Mucosa of rectum (tissue), 2 donors: ENCODE measurements at regions not wholly inside any gene's neighbourhood (a gene's known extent, or its start where the extent isn't known, plus 50 kb on each side); places are given as distances from the start of the nearest gene placed in this dataset.
"Not testable (repeated sequence)": the region's sequence is repeated elsewhere in the genome, so short reads cannot be mapped to it uniquely, and the experiment has no call there.

Source experiments
- H3K27ac ChIP-seq, 2 donors: one replicate each; pipeline ENCODE4 v1.7.0; 2013; ENCODE audit warnings: inconsistent platforms in 2 of 2, low read depth in 2 of 2, low read length in 2 of 2
- H3K27me3 ChIP-seq, 2 donors: one replicate each; pipeline ENCODE4 v1.7.0; 2013; ENCODE audit warnings: low read length in 2 of 2; ENCODE audit not compliant: control insufficient read depth in 2 of 2, insufficient read depth in 2 of 2
- H3K36me3 ChIP-seq, 2 donors: one replicate each; pipeline ENCODE4 v1.7.0; 2013; ENCODE audit warnings: low read length in 2 of 2; ENCODE audit not compliant: control insufficient read depth in 2 of 2, insufficient read depth in 2 of 2
- H3K4me1 ChIP-seq, 2 donors: one replicate each; pipeline ENCODE4 v1.7.0; 2013; ENCODE audit warnings: low read length in 2 of 2, mild to moderate bottlenecking in 1 of 2; ENCODE audit not compliant: control insufficient read depth in 2 of 2, insufficient read depth in 2 of 2
- H3K4me3 ChIP-seq, 2 donors: one replicate each; pipeline ENCODE4 v1.7.0; 2013; ENCODE audit warnings: low read length in 2 of 2
- H3K9ac ChIP-seq, 2 donors: one replicate each; pipeline ENCODE4 v1.7.0; 2013; ENCODE audit warnings: low read length in 2 of 2, low read depth in 1 of 2, mild to moderate bottlenecking in 1 of 2
- H3K9me3 ChIP-seq, 2 donors: one replicate each; pipeline ENCODE4 v1.7.0; 2013; ENCODE audit warnings: low read length in 2 of 2; ENCODE audit not compliant: control insufficient read depth in 2 of 2
- donor health status: healthy.
- donor health status: Normal muscosa, but diverticular disease.

- not testable (repeated sequence) for H3K4me3 ChIP-seq, H3K9ac ChIP-seq, H3K9me3 ChIP-seq, H3K27me3 ChIP-seq, H3K27ac ChIP-seq, H3K4me1 ChIP-seq, H3K36me3 ChIP-seq
Measured at GRCh38 chr1:222470252-222470805, 77.6 kb downstream of the HHIPL2 start.

GRCh38 chr1:222466150-222466865, 81.6 kb downstream of the HHIPL2 start:
- Histone ChIP-seq H3K36me3 (no peaks in the 10 kb centered on the region), H3K4me1 (no peaks in the 10 kb centered on the region), H3K27me3 (no peaks in the 10 kb centered on the region), H3K9me3 (no peaks in the 10 kb centered on the region), H3K9ac (no peak overlapping the region), H3K4me3 (no peak overlapping the region), H3K27ac (no peak overlapping the region)

- Histone ChIP-seq H3K9me3 (no peaks in the 10 kb centered on the region), H3K36me3 (no peaks in the 10 kb centered on the region), H3K4me1 (no peaks in the 10 kb centered on the region), H3K27me3 (no peaks in the 10 kb centered on the region), H3K27ac (peak overlapping the region; percentile 53 to 79), H3K9ac (peak overlapping the region; percentile 14 to 61), H3K4me3 (peak overlapping the region; percentile 44 to 69)
Measured at GRCh38 chr1:222465211-222466041, 82.5 kb downstream of the HHIPL2 start.

GRCh38 chr1:222464841-222465210, 83.1 kb downstream of the HHIPL2 start:
- no peaks in the 10 kb centered on the region for H3K9me3 ChIP-seq
- H3K36me3 ChIP-seq = no peaks in the 10 kb centered on the region
- H3K9ac ChIP-seq = peak overlapping the region in 1 of 2 donors; percentile 61
- H3K27ac ChIP-seq = peak overlapping the region; percentile 53 to 79
- no peaks in the 10 kb centered on the region for H3K27me3 ChIP-seq
- peak overlapping the region; percentile 44 to 69 for H3K4me3 ChIP-seq
- H3K4me1 ChIP-seq = no peaks in the 10 kb centered on the region

DNA sequence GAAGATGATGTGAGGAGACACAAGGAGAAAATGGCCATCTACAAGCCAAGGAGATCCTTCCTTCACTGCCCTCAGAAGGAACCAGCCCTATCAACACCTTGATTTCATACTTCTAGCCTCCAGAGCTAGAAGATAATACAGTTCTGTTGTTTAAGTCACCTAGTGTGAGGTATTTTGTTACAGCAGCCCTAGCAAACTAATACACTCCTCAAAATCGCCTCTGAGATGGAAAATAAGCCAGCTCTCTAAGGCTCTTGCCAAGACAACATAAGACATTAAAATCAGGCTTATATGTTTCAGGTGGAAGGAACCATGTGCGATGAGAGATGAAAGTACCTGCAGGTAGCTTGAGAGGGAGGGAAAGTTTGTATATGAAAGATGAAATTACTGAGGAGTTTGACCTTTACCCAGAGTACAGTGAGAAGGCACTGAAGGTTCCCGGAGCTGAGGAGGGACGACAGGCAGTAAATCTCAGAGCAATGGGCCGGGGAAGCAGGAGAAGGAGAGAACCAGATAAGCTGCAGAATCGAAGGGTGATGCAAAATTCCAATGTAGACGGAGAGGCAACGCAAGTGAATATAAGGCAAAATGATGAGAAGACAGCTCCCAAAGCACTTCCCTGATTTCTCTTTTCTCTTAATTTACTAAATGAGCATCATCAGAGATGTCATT, 84.7 kb downstream of the HHIPL2 start:
- Histone ChIP-seq H3K9ac (no peak overlapping the region), H3K4me3 (no peak overlapping the region), H3K4me1 (no peaks in the 10 kb centered on the region), H3K27me3 (no peaks in the 10 kb centered on the region), H3K27ac (no peak overlapping the region), H3K36me3 (no peaks in the 10 kb centered on the region), H3K9me3 (no peaks in the 10 kb centered on the region)

- Histone ChIP-seq H3K4me3 (no peak overlapping the region), H3K9me3 (peaks cover 0 to 2% of the 10 kb centered on the region in 2 donors), H3K27ac (no peak overlapping the region), H3K9ac (no peak overlapping the region), H3K36me3 (no peaks in the 10 kb centered on the region), H3K27me3 (no peaks in the 10 kb centered on the region), H3K4me1 (no peaks in the 10 kb centered on the region)
Measured at GRCh38 chr1:222462601-222463000, 85.3 kb downstream of the HHIPL2 start.

GRCh38 chr1:222461941-222462340, 86.0 kb downstream of the HHIPL2 start:
- no peak overlapping the region for H3K4me3 ChIP-seq

DNA sequence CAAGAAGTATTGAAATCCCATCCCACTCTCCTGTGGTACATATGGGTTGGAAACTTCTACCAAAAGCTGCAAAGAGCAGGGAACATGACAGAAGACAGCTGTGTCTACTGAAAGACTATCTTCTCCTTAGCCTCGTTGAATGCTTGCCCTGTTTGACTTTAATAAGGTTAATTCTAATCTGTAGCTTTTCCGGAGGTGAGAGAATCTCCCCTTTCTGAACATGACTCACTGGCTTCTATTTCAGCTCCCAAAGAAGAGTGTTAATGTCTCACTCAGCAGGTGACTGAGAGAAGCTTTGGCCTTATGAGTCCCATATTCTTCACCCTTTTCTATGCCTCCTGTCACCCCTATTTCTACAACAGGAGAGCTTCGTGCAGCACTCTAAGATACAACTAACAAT, 88.3 kb downstream of the HHIPL2 start:
- peaks cover 0 to 5% of the 10 kb centered on the region in 2 donors for H3K9me3 ChIP-seq
- no peak overlapping the region for H3K27ac ChIP-seq
- no peak overlapping the region for H3K9ac ChIP-seq
- H3K4me3 ChIP-seq = no peak overlapping the region
- H3K27me3 ChIP-seq = peaks cover 0 to under 1% of the 10 kb centered on the region in 2 donors
- no peaks in the 10 kb centered on the region for H3K36me3 ChIP-seq
- H3K4me1 ChIP-seq = no peaks in the 10 kb centered on the region

More at GRCh38 chr1:222461941-222462340, 86.0 kb downstream of the HHIPL2 start:
- Histone ChIP-seq H3K36me3 (no peaks in the 10 kb centered on the region), H3K27ac (no peak overlapping the region), H3K27me3 (no peaks in the 10 kb centered on the region), H3K4me1 (no peaks in the 10 kb centered on the region), H3K9ac (no peak overlapping the region), H3K9me3 (peaks cover 0 to 3% of the 10 kb centered on the region in 2 donors)

GRCh38 chr1:222457513-222457912, 90.4 kb downstream of the HHIPL2 start:
- Histone ChIP-seq H3K4me1 (no peaks in the 10 kb centered on the region), H3K4me3 (no peak overlapping the region), H3K9ac (no peak overlapping the region), H3K36me3 (no peaks in the 10 kb centered on the region), H3K27me3 (peaks cover 0 to 2% of the 10 kb centered on the region in 2 donors), H3K27ac (no peak overlapping the region), H3K9me3 (peaks cover 0 to 5% of the 10 kb centered on the region in 2 donors)

GRCh38 chr1:222457084-222457483, 90.8 kb downstream of the HHIPL2 start:
- Histone ChIP-seq H3K27ac (no peak overlapping the region), H3K4me3 (no peak overlapping the region), H3K27me3 (peaks cover 0 to 2% of the 10 kb centered on the region in 2 donors), H3K9me3 (peaks cover 0 to 5% of the 10 kb centered on the region in 2 donors), H3K4me1 (no peaks in the 10 kb centered on the region), H3K36me3 (no peaks in the 10 kb centered on the region), H3K9ac (no peak overlapping the region)
